HepG2 (cell line): ENCODE measurements at regions not wholly inside any gene's neighbourhood (a gene's known extent, or its start where the extent isn't known, plus 50 kb on each side); places are given as distances from the start of the nearest gene placed in this dataset.

Experiments used
- ATAC-seq: fragments of 200-7000 bp; cut with Tn5 transposase; 3 replicates; pipeline ENCODE4 v1.9.1; 2020; ENCODE audit warnings: mild to moderate bottlenecking, moderate library complexity
- BruUV-seq: library from RNA; stranded (reverse); fragments of 400-500 nt; replicated peaks from 2 replicates; lab custom pipeline; 2021; lab: Mats Ljungman, UMichigan
- CTCF ChIA-PET: fragments of 300-600 bp; formaldehyde crosslinking; extraction: SDS; loops from one replicate; lab custom pipeline; 2021; ENCODE audit warnings: low total read pairs, inconsistent platforms, low intra/inter-chr PET ratio; lab: Yijun Ruan, JAX
- POLR2A ChIA-PET: fragments of 350-600 bp; sonication (Branson Sonifier 250); formaldehyde crosslinking; loops from one replicate; lab custom pipeline; 2020; ENCODE audit warnings: antibody characterized with exemption, inconsistent platforms; lab: Yijun Ruan, JAX
- DNase-seq: peaks from one replicate; pipeline ENCODE4 v3.0.0-alpha.2; 2015; ENCODE audit warnings: low spot score
- FAIRE-seq: peaks from 3 replicates; lab custom pipeline; 2011; peaks lifted over from hg19 to GRCh38; lab: Jason Lieb, UNC
- H2AFZ ChIP-seq: one replicate; pipeline ENCODE4 v1.6.1; 2011; ENCODE audit warnings: low read length, inconsistent platforms
- H3K27ac ChIP-seq: fragments of 300-600 bp; 3 replicates; pipeline ENCODE4 v1.8.0; 2011; ENCODE audit warnings: mixed run types, mild to moderate bottlenecking, mixed read lengths, low read length, inconsistent platforms; ENCODE audit not compliant: insufficient read depth; ENCODE audit errors: extremely low read length
- H3K27me3 ChIP-seq, 2 experiments: fragments of 200-600 bp in 1 of 2; 2 replicates in 1 of 2; 3 replicates in 1 of 2; pipeline versions ENCODE4 v1.6.0 to v1.8.0; 2011; ENCODE audit warnings: low read length in 2 of 2, mild to moderate bottlenecking in 2 of 2, moderate library complexity in 2 of 2, inconsistent platforms in 1 of 2; ENCODE audit not compliant: insufficient read depth in 2 of 2, control insufficient read depth in 1 of 2
- H3K36me3 ChIP-seq, 2 experiments: fragments of 200-600 bp in 1 of 2; replicated peaks in 1 of 2; 2 replicates in 1 of 2; 3 replicates in 1 of 2; pipeline versions ENCODE4 v1.5.1 to v1.8.0; 2011; ENCODE audit warnings: low read length in 2 of 2, inconsistent platforms in 1 of 2; ENCODE audit not compliant: insufficient read depth in 2 of 2, control insufficient read depth in 1 of 2
- H3K4me1 ChIP-seq: 2 replicates; pipeline ENCODE4 v1.5.1; 2012; ENCODE audit warnings: low read length, inconsistent platforms; ENCODE audit not compliant: insufficient read depth
- H3K4me2 ChIP-seq: 2 replicates; pipeline ENCODE4 v1.6.0; 2011; ENCODE audit warnings: low read depth, low read length, inconsistent platforms
- H3K4me3 ChIP-seq, 3 experiments: fragments of 200-600 bp in 1 of 3; sonication (generic), shearing (Covaris generic) in 1 of 3; replicated peaks in 1 of 3; 2 replicates each; pipeline ENCODE4 v1.5.1; 2011 to 2016; ENCODE audit warnings: low read length in 3 of 3, inconsistent platforms in 2 of 3, low read depth in 2 of 3, mild to moderate bottlenecking in 2 of 3, control low read depth in 1 of 3, mixed read lengths in 1 of 3; ENCODE audit not compliant: insufficient read depth in 1 of 3
- H3K79me2 ChIP-seq: one replicate; pipeline ENCODE4 v1.6.1; 2011; ENCODE audit warnings: low read length, inconsistent platforms; ENCODE audit not compliant: insufficient read depth
- H3K9ac ChIP-seq: 2 replicates; pipeline ENCODE4 v1.6.0; 2011; ENCODE audit warnings: mild to moderate bottlenecking, low read depth, low read length, inconsistent platforms; ENCODE audit not compliant: insufficient read depth
- H3K9me3 ChIP-seq: 2 replicates; pipeline ENCODE4 v1.5.1; 2012; ENCODE audit warnings: mild to moderate bottlenecking, low read length
- H4K20me1 ChIP-seq: 2 replicates; pipeline ENCODE4 v1.6.0; 2011; ENCODE audit warnings: inconsistent platforms, mild to moderate bottlenecking, low read length, moderate library complexity; ENCODE audit not compliant: insufficient read depth
- CEBPB ChIP-seq: IDR thresholded peaks from 2 replicates; pipeline ENCODE4 v1.6.1; 2011; ENCODE audit warnings: low read depth, low read length, improper control_type of control experiment, borderline replicate concordance
- DMAP1 ChIP-seq: IDR thresholded peaks from 2 replicates; pipeline ENCODE4 v1.6.1; 2016
- E2F2 ChIP-seq: sonication (generic); formaldehyde crosslinking; IDR thresholded peaks from 2 replicates; pipeline ENCODE4 v1.4.0; 2020; ENCODE audit warnings: missing genetic modification reagents, borderline replicate concordance
- ELF1 ChIP-seq: sonication (generic); formaldehyde crosslinking; IDR thresholded peaks from 2 replicates; pipeline ENCODE4 v1.4.0; 2020; ENCODE audit warnings: missing genetic modification reagents
- MEIS2 ChIP-seq: sonication (generic); formaldehyde crosslinking; IDR thresholded peaks from 2 replicates; pipeline ENCODE4 v1.9.0; 2021; ENCODE audit warnings: mild to moderate bottlenecking, missing genetic modification reagents
- SNAPC5 ChIP-seq: sonication (generic); formaldehyde crosslinking; IDR thresholded peaks from 2 replicates; pipeline ENCODE4 v1.8.1; 2023; ENCODE audit warnings: mild to moderate bottlenecking, missing genetic modification reagents, borderline replicate concordance
- TMF1 ChIP-seq: sonication (generic); formaldehyde crosslinking; IDR thresholded peaks from 2 replicates; pipeline ENCODE4 v1.8.1; 2022; ENCODE audit warnings: low read depth, missing genetic modification reagents
- ZBTB2 ChIP-seq: sonication (generic); formaldehyde crosslinking; IDR thresholded peaks from 2 replicates; pipeline ENCODE4 v1.8.0; 2022; ENCODE audit warnings: low read depth, missing genetic modification reagents
- ZNF570 ChIP-seq: sonication (generic); formaldehyde crosslinking; IDR thresholded peaks from 2 replicates; pipeline ENCODE4 v1.4.0; 2020; ENCODE audit warnings: mild to moderate bottlenecking, missing genetic modification reagents, borderline replicate concordance
- WGBS: methylation state at CpG from one replicate; pipeline ENCODE4 v1.1.6; 2017; ENCODE audit warnings: low lambda C conversion rate; 5-methylcytosine and 5-hydroxymethylcytosine counted together
- in situ Hi-C: cut with HindIII; loops from 2 replicates; pipeline ENCODE4 v1.10.0; 2017; ENCODE audit warnings: low pct_unique_long_range_greater_than_20kb; ENCODE audit not compliant: extremely low pct_ligation_motif_present
- intact Hi-C: fragments of 100-400 bp; cut with micrococcal nuclease; formaldehyde crosslinking; loops from one replicate; pipeline ENCODE4 v1.10.0; 2022; ENCODE audit not compliant: unreplicated experiment

- H3K4me2 ChIP-seq = no peak overlapping the region
- no peak overlapping the region for H3K27ac ChIP-seq
- H3K79me2 ChIP-seq = no peaks in the 10 kb centered on the region
- whole genome bisulfite sequencing = 68% methylated on average over 6 of the region's 6 CpGs
- H2AFZ ChIP-seq = no peak overlapping the region
- in situ Hi-C loops (no loop called here), intact Hi-C loops (no loop called here)
- H4K20me1 ChIP-seq = no peaks in the 10 kb centered on the region
- peaks cover 15% of the 10 kb centered on the region for H3K4me1 ChIP-seq
- ChIA-PET CTCF (no interaction called here), POLR2A (no interaction called here)
- no peaks in the 10 kb centered on the region for H3K36me3 ChIP-seq
- no peak for FAIRE-seq
- no peak for ATAC-seq
- H3K27me3 ChIP-seq = peaks cover 0 to 7% of the 10 kb centered on the region in 2 experiments; a peak in 2 of 5 replicates
- H3K4me3 ChIP-seq = no peak overlapping the region
- no peaks in the 10 kb centered on the region for H3K9me3 ChIP-seq
- BruUV-seq = no TSS peak
- TF ChIP-seq SNAPC5 (CRISPR knock-in tag) = no peak
- TF ChIP-seq CEBPB = no peak
- no peak for TF ChIP-seq TMF1 (CRISPR knock-in tag)
- TF ChIP-seq ELF1 (CRISPR knock-in tag) = no peak
- TF ChIP-seq E2F2 (CRISPR knock-in tag) = no peak
- no peak for TF ChIP-seq ZNF570
- no peak for TF ChIP-seq MEIS2 (CRISPR knock-in tag)
- TF ChIP-seq ZBTB2 (CRISPR knock-in tag) = no peak
- TF ChIP-seq DMAP1 (CRISPR knock-in tag) = no peak
- no peak overlapping the region for H3K9ac ChIP-seq
- DNase-seq = no peak
Measured at GRCh38 chr12:115230606-115231005, 546.6 kb upstream of the TBX3 start.
